SK-N-SH (cell line): ENCODE measurements at regions not wholly inside any gene's neighbourhood (a gene's known extent, or its start where the extent isn't known, plus 50 kb on each side); places are given as distances from the start of the nearest gene placed in this dataset.

Source experiments
- CTCF ChIA-PET: fragments of 300-600, 350-600 bp; formaldehyde crosslinking; extraction: SDS; loops from one replicate; lab custom pipeline; 2021; lab: Yijun Ruan, JAX
- POLR2A ChIA-PET: fragments of 350-600 bp; sonication (Branson Sonifier 250); formaldehyde crosslinking; extraction: SDS; loops from one replicate; lab custom pipeline; 2020; ENCODE audit warnings: antibody characterized with exemption, inconsistent platforms; lab: Yijun Ruan, JAX
- DNase-seq: peaks from one replicate; pipeline ENCODE4 v3.0.0; 2012
- H2AFZ ChIP-seq: fragments of 200-600 bp; sonication (generic); 2 replicates; pipeline ENCODE4 v1.8.1; 2016; ENCODE audit warnings: antibody characterized with exemption, mild to moderate bottlenecking, low read depth
- H3F3A ChIP-seq: fragments of 200-600 bp; sonication (generic); replicated peaks from 2 replicates; pipeline ENCODE3; 2016; ENCODE audit warnings: antibody characterized with exemption, mild to moderate bottlenecking; ENCODE audit not compliant: insufficient read depth
- H3K27ac ChIP-seq, 2 experiments: fragments of 200-500 bp in 1 of 2; fragments of 200-600 bp in 1 of 2; sonication (Bioruptor generic) in 1 of 2; sonication (generic), shearing (Covaris generic) in 1 of 2; 2 replicates each; pipeline versions ENCODE4 v1.5.1 to v1.6.1; 2014 to 2016; ENCODE audit warnings: low read depth in 2 of 2, inconsistent platforms in 1 of 2, low read length in 1 of 2, mild to moderate bottlenecking in 1 of 2, mixed read lengths in 1 of 2
- H3K27me3 ChIP-seq: fragments of 200-600 bp; sonication (generic), shearing (Covaris generic); 2 replicates; pipeline ENCODE4 v1.6.1; 2016; ENCODE audit warnings: mixed run types; ENCODE audit not compliant: insufficient read depth
- H3K36me3 ChIP-seq, 2 experiments: fragments of 200-500 bp in 1 of 2; fragments of 200-600 bp in 1 of 2; sonication (Bioruptor generic) in 1 of 2; sonication (generic) in 1 of 2; replicated peaks in 1 of 2; 2 replicates each; pipeline versions ENCODE3 to v1.5.1; 2014 to 2016; ENCODE audit warnings: low read length in 1 of 2, mild to moderate bottlenecking in 1 of 2; ENCODE audit not compliant: insufficient read depth in 2 of 2, control insufficient read depth in 1 of 2
- H3K4me1 ChIP-seq, 2 experiments: fragments of 200-500 bp in 1 of 2; fragments of 200-600 bp in 1 of 2; sonication (Bioruptor generic) in 1 of 2; sonication (generic), shearing (Covaris generic) in 1 of 2; 2 replicates each; pipeline versions ENCODE4 v1.5.1 to v1.6.1; 2014 to 2016; ENCODE audit warnings: low read depth in 1 of 2, low read length in 1 of 2, mixed run types in 1 of 2; ENCODE audit not compliant: insufficient read depth in 2 of 2, control insufficient read depth in 1 of 2
- H3K4me2 ChIP-seq: fragments of 200-600 bp; sonication (generic), shearing (Covaris generic); 2 replicates; pipeline ENCODE4 v1.6.1; 2017; ENCODE audit warnings: mixed run types
- H3K4me3 ChIP-seq, 2 experiments: fragments of 200-500 bp in 1 of 2; fragments of 200-600 bp in 1 of 2; sonication (Bioruptor generic) in 1 of 2; sonication (generic), shearing (Covaris generic) in 1 of 2; 2 replicates each; pipeline versions ENCODE4 v1.5.1 to v1.8.1; 2014 to 2016; ENCODE audit warnings: low read depth in 2 of 2, inconsistent platforms in 1 of 2, low read length in 1 of 2, mild to moderate bottlenecking in 1 of 2, mixed read lengths in 1 of 2, moderate library complexity in 1 of 2
- H3K79me2 ChIP-seq: fragments of 200-600 bp; sonication (generic); 2 replicates; pipeline ENCODE4 v1.8.1; 2017; ENCODE audit warnings: mild to moderate bottlenecking; ENCODE audit not compliant: insufficient read depth
- H3K9ac ChIP-seq: fragments of 200-600 bp; sonication (generic); 2 replicates; pipeline ENCODE4 v1.6.1; 2017; ENCODE audit warnings: mixed run types
- H3K9me2 ChIP-seq: fragments of 200-600 bp; sonication (generic); 2 replicates; pipeline ENCODE4 v1.6.1; 2017; ENCODE audit warnings: mixed run types
- H3K9me3 ChIP-seq: fragments of 200-600 bp; sonication (generic); 2 replicates; pipeline ENCODE4 v1.6.1; 2017; ENCODE audit warnings: mixed run types, mild to moderate bottlenecking, moderate library complexity
- H4K20me1 ChIP-seq: fragments of 200-600 bp; sonication (generic); 2 replicates; pipeline ENCODE4 v1.6.1; 2017; ENCODE audit warnings: mild to moderate bottlenecking, mixed run types; ENCODE audit not compliant: insufficient read depth
- CHD2 ChIP-seq: fragments of 150-350 bp; IDR thresholded peaks from 2 replicates; pipeline ENCODE4 v1.6.1; 2018; ENCODE audit warnings: low read length; ENCODE audit not compliant: partially characterized antibody
- CTCF ChIP-seq: fragments of 200-600 bp; sonication (generic); IDR thresholded peaks from 2 replicates; pipeline ENCODE4 v1.6.1; 2017; ENCODE audit warnings: antibody characterized with exemption, mild to moderate bottlenecking, moderate library complexity
- EP300 ChIP-seq, 2 experiments: IDR thresholded peaks; 2 replicates each; pipeline versions ENCODE4 v1.4.0 to v1.6.1; 2012; ENCODE audit warnings: borderline replicate concordance in 1 of 2, low read depth in 1 of 2, low read length in 1 of 2
- EZH2phosphoT487 ChIP-seq: fragments of 200-600 bp; sonication (generic); IDR thresholded peaks from 2 replicates; pipeline ENCODE4 v1.6.1; 2017; ENCODE audit warnings: low read depth, mixed run types, mild to moderate bottlenecking, antibody characterized with exemption, moderate library complexity, borderline replicate concordance
- FOXJ3 ChIP-seq: sonication (generic); formaldehyde crosslinking; IDR thresholded peaks from 2 replicates; pipeline ENCODE4 v1.5.1; 2020; ENCODE audit warnings: mild to moderate bottlenecking, missing genetic modification reagents
- FOXM1 ChIP-seq: IDR thresholded peaks from 2 replicates; pipeline ENCODE4 v1.4.0; 2012; ENCODE audit warnings: low read depth, mild to moderate bottlenecking
- GABPA ChIP-seq: IDR thresholded peaks from 2 replicates; pipeline ENCODE4 v1.4.0; 2012; ENCODE audit warnings: low read depth, mild to moderate bottlenecking
- GATA2 ChIP-seq: sonication (generic); formaldehyde crosslinking; IDR thresholded peaks from 2 replicates; pipeline ENCODE4 v1.5.0; 2020; ENCODE audit warnings: mild to moderate bottlenecking, missing genetic modification reagents
- JUND ChIP-seq: IDR thresholded peaks from 2 replicates; pipeline ENCODE4 v1.4.0; 2012
- MEF2A ChIP-seq: IDR thresholded peaks from 2 replicates; pipeline ENCODE4 v1.4.0; 2012; ENCODE audit warnings: low read depth, borderline replicate concordance
- NFIC ChIP-seq: IDR thresholded peaks from 2 replicates; pipeline ENCODE4 v1.4.0; 2012; ENCODE audit warnings: borderline replicate concordance
- POLR2AphosphoS5 ChIP-seq: IDR thresholded peaks from 2 replicates; pipeline ENCODE4 v1.6.1; 2012; ENCODE audit warnings: low read depth, low read length
- RXRA ChIP-seq: IDR thresholded peaks from 2 replicates; pipeline ENCODE4 v1.4.0; 2012; ENCODE audit warnings: low read depth, mild to moderate bottlenecking, borderline replicate concordance
- SMC3 ChIP-seq: IDR thresholded peaks from 2 replicates; pipeline ENCODE4 v1.6.1; 2012; ENCODE audit warnings: low read depth, low read length, improper control_type of control experiment
- TAF1 ChIP-seq: IDR thresholded peaks from 2 replicates; pipeline ENCODE4 v1.6.1; 2012; ENCODE audit warnings: low read depth, mild to moderate bottlenecking, low read length, moderate library complexity, borderline replicate concordance
- TCF12 ChIP-seq: IDR thresholded peaks from 2 replicates; pipeline ENCODE4 v1.4.0; 2012
- TEAD4 ChIP-seq: IDR thresholded peaks from 2 replicates; pipeline ENCODE4 v1.4.0; 2012; ENCODE audit warnings: mild to moderate bottlenecking, borderline replicate concordance; ENCODE audit not compliant: insufficient read depth
- ZBTB33 ChIP-seq: IDR thresholded peaks from 2 replicates; pipeline ENCODE4 v1.4.0; 2012; ENCODE audit warnings: low read depth, borderline replicate concordance
- WGBS: methylation state at CpG from one replicate; pipeline ENCODE4 v1.1.6; 2017; ENCODE audit warnings: low lambda C conversion rate; 5-methylcytosine and 5-hydroxymethylcytosine counted together
- TF ChIP-seq, protein P1 (sequence below): IDR thresholded peaks from 2 replicates; pipeline ENCODE4; 2012
- TF ChIP-seq, protein P2 (sequence below): IDR thresholded peaks from 2 replicates; pipeline ENCODE4 v1.4.0; 2012; ENCODE audit warnings: low read depth, borderline replicate concordance

DNA sequence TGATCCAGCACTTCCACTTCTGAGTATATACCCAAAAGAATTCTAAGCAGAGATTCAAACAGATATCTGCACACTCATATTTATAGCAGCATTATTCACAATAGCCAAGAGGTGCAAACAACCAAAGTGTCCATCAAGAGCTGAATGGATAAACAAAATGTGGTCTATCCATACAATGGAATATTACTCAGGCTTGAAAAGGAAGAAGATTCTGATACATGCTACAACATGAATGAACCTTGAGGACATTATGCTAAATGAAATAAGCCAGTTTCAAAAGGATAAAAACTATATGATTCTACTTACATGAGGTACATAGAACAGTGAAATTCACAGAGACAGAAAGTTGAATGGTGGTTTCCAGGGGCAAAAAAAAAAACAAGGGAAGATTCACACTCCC, 88.9 kb downstream of the CCDC185 start:
- Histone ChIP-seq H3F3A (no peaks in the 10 kb centered on the region), H3K4me1 (no peaks in the 10 kb centered on the region), H3K36me3 (no peaks in the 10 kb centered on the region), H2AFZ (no peak overlapping the region), H3K9me3 (no peaks in the 10 kb centered on the region), H3K4me2 (no peak overlapping the region), H3K27me3 (peaks cover 8% of the 10 kb centered on the region; the same call in 1 of the 2 replicates), H3K4me3 (no peak overlapping the region), H3K27ac (no peak overlapping the region), H4K20me1 (no peaks in the 10 kb centered on the region), H3K9ac (no peak overlapping the region), H3K9me2 (no peaks in the 10 kb centered on the region), H3K79me2 (no peaks in the 10 kb centered on the region)
- POLR2A ChIA-PET, result no interaction called here
- CTCF ChIA-PET, result interaction anchor here (0.7 kb wide), 1 partner anchor 348 kb away, joined by 3 read pairs; no protein-coding TSS in a partner anchor
- no peak for TF ChIP-seq FOXM1
- TF ChIP-seq RXRA, result no peak
- no peak for TF ChIP-seq ZBTB33
- no peak for TF ChIP-seq TEAD4
- no peak for TF ChIP-seq SMC3
- no peak for TF ChIP-seq TAF1
- TF ChIP-seq TCF12, result no peak
- TF ChIP-seq, protein P1, sequence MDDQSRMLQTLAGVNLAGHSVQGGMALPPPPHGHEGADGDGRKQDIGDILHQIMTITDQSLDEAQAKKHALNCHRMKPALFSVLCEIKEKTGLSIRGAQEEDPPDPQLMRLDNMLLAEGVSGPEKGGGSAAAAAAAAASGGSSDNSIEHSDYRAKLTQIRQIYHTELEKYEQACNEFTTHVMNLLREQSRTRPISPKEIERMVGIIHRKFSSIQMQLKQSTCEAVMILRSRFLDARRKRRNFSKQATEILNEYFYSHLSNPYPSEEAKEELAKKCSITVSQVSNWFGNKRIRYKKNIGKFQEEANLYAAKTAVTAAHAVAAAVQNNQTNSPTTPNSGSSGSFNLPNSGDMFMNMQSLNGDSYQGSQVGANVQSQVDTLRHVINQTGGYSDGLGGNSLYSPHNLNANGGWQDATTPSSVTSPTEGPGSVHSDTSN, result no peak
- TF ChIP-seq MEF2A, result no peak
- TF ChIP-seq EZH2phosphoT487, result no peak
- no peak for TF ChIP-seq GABPA
- no peak for TF ChIP-seq JUND
- no peak for TF ChIP-seq NFIC
- no peak for DNase-seq

DNA sequence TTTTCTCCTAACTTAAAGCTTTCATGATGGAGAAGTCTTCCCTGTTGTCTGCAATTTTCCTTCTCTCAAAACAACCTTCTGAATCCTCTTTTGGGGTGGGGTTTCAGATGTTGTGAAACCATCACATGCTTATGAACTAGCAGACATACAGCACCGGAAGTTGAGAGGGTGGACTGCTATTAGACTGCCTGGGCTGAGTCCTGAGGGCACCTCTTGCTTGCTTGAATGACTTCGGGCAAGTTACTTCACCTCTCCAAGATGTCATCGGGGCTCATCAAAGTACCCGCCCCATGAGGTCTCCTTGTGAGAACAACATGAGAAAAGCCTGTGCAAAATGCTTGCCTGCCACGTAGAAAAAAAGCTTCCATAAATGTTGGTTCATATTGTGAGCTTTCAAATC, 89.6 kb downstream of the CCDC185 start:
- Histone ChIP-seq H3K79me2 (no peaks in the 10 kb centered on the region), H2AFZ (no peak overlapping the region), H3K27ac (no peak overlapping the region), H3K27me3 (peaks cover 12% of the 10 kb centered on the region), H3K9ac (no peak overlapping the region), H3K4me2 (no peak overlapping the region), H3F3A (no peaks in the 10 kb centered on the region), H3K9me2 (no peaks in the 10 kb centered on the region), H3K9me3 (no peaks in the 10 kb centered on the region), H3K4me1 (no peaks in the 10 kb centered on the region), H3K4me3 (no peak overlapping the region), H4K20me1 (no peaks in the 10 kb centered on the region), H3K36me3 (no peaks in the 10 kb centered on the region)
- no peak for TF ChIP-seq CTCF
- no peak for TF ChIP-seq EZH2phosphoT487
- no peak for TF ChIP-seq NFIC
- TF ChIP-seq MEF2A, result no peak
- TF ChIP-seq FOXJ3 (CRISPR knock-in tag), result no peak
- no peak for TF ChIP-seq POLR2AphosphoS5
- no peak for TF ChIP-seq JUND
- TF ChIP-seq, protein P2, sequence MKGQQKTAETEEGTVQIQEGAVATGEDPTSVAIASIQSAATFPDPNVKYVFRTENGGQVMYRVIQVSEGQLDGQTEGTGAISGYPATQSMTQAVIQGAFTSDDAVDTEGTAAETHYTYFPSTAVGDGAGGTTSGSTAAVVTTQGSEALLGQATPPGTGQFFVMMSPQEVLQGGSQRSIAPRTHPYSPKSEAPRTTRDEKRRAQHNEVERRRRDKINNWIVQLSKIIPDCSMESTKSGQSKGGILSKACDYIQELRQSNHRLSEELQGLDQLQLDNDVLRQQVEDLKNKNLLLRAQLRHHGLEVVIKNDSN, result no peak
- no peak for TF ChIP-seq EP300 (IDR thresholded peaks at IDR 0.05; ENCODE audit: borderline replicate concordance in 1 of 2, low read depth in 1 of 2, low read length in 1 of 2)
- TF ChIP-seq CHD2, result no peak
- TF ChIP-seq TCF12, result no peak
- no peak for TF ChIP-seq GATA2
- 31% methylated on average over 5 of the region's 5 CpGs for WGBS
- ChIA-PET CTCF (interaction anchor here (0.7 to 1.0 kb wide), 2 partner anchors 18 to 349 kb away, joined by 3 read pairs; no protein-coding TSS in a partner anchor), POLR2A (no interaction called here)
- no peak for DNase-seq
